Pons (tissue), 1 donor: ENCODE measurements at regions not wholly inside any gene's neighbourhood (a gene's known extent, or its start where the extent isn't known, plus 50 kb on each side); places are given as distances from the start of the nearest gene placed in this dataset.

Source experiments
- DNase-seq: peaks from one replicate; pipeline ENCODE4 v3.0.0-alpha.2; 2016; ENCODE audit warnings: low spot score

- no peak for DNase-seq
Measured at GRCh38 chr10:10958041-10958440, 59.6 kb upstream of the CELF2 start.

GRCh38 chr10:10959666-10960065 is 58.0 kb upstream of the CELF2 start:
- DNase-seq = no peak

- no peak for DNase-seq
Measured at GRCh38 chr10:10960534-10960933, 57.1 kb upstream of the CELF2 start.

- no peak for DNase-seq
Measured at GRCh38 chr10:10961072-10961471, 56.6 kb upstream of the CELF2 start.

- no peak for DNase-seq
Measured at GRCh38 chr10:10967029-10967428, 50.6 kb upstream of the CELF2 start.

GRCh38 chr10:10967581-10968256 is 50.0 kb upstream of the CELF2 start:
- DNase-seq = no peak
